ENCODE measurements at regions not wholly inside any gene's neighbourhood (a gene's known extent, or its start where the extent isn't known, plus 50 kb on each side); places are given as distances from the start of the nearest gene placed in this dataset.

DNA sequence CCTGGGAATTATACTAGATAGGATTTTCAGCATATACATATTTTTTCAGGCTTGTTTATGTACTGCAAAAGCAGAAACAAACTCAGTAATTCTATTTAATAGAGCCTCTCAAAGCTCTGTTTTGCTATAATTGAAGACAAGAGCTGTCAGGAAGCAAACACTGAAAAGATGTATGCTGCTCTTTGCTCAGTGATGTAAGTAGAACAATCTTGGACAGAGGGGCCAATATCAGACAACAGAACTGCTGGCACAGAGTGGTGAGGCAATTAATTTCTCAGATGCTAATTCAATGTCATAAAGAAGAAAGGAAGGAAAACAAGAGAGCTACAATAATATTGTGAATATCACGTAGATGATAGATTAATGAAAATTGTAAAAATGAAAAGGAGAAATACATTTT lies 663.3 kb upstream of the ADGRB3 start:
- WGBS, 2 donors (ENCODE audit: low coverage in 1 of 2), result 58 to 91% methylated on average over 1 of the region's 1 CpG

DNA sequence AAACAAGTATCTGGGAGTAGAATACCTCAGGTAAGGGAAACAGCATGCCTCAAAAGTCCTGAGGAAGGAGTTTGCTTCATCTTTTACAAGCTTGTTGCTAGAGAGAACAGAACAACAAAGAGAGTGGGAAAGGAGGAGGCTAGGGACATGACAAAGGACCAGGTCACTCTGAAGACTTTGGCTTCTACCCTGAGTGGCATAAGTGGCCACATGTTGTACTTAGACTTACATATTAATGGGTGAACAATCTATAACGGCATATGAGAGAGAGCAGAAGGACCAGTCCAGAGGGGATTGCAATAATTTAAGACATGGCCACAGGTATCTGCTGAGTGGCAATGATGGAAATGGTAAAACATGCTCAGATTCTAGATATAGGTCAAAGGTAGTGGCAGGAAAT lies 668.3 kb upstream of the ADGRB3 start:
- no peak for DNase-seq
- peaks cover 0 to 3% of the 10 kb centered on the region in 2 donors for H3K9me3 ChIP-seq
- H3K27me3 ChIP-seq, result no peaks in the 10 kb centered on the region
- H3K4me1 ChIP-seq, result no peaks in the 10 kb centered on the region
- H3K36me3 ChIP-seq, result no peaks in the 10 kb centered on the region
- in situ Hi-C loops (cut with MboI; ENCODE audit: low pct_ligation_motif_present in 1 of 4, low pct_unique_long_range_greater_than_20kb in 1 of 4, low sequenced_read_pairs in 3 of 4) (no loop called here), intact Hi-C loops (cut with DNase I; ENCODE audit: low total_unique reads) (no loop called here)
- no peak overlapping the region for H3K27ac ChIP-seq
- TF ChIP-seq POLR2A (IDR thresholded peaks at IDR 0.05) (no peak), POLR2AphosphoS5 (IDR thresholded peaks at IDR 0.05) (no peak), EP300 (IDR thresholded peaks at IDR 0.05; ENCODE audit: low read depth) (no peak)
- TF ChIP-seq, protein P1, sequence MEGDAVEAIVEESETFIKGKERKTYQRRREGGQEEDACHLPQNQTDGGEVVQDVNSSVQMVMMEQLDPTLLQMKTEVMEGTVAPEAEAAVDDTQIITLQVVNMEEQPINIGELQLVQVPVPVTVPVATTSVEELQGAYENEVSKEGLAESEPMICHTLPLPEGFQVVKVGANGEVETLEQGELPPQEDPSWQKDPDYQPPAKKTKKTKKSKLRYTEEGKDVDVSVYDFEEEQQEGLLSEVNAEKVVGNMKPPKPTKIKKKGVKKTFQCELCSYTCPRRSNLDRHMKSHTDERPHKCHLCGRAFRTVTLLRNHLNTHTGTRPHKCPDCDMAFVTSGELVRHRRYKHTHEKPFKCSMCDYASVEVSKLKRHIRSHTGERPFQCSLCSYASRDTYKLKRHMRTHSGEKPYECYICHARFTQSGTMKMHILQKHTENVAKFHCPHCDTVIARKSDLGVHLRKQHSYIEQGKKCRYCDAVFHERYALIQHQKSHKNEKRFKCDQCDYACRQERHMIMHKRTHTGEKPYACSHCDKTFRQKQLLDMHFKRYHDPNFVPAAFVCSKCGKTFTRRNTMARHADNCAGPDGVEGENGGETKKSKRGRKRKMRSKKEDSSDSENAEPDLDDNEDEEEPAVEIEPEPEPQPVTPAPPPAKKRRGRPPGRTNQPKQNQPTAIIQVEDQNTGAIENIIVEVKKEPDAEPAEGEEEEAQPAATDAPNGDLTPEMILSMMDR (IDR thresholded peaks at IDR 0.05), result no peak
- H3K4me3 ChIP-seq, result no peak overlapping the region
- 88 to 94% methylated on average over 1 of the region's 1 CpG for WGBS, 2 donors (ENCODE audit: low coverage in 1 of 2)

More for the DNA sequence above, 663.3 kb upstream of the ADGRB3 start:
- no peak for TF ChIP-seq EP300 (IDR thresholded peaks at IDR 0.05; ENCODE audit: low read depth)
- TF ChIP-seq POLR2A (IDR thresholded peaks at IDR 0.05), result no peak
- no peak for TF ChIP-seq POLR2AphosphoS5 (IDR thresholded peaks at IDR 0.05)
- TF ChIP-seq, protein P1 (IDR thresholded peaks at IDR 0.05), result no peak
- Histone ChIP-seq H3K4me1 (no peaks in the 10 kb centered on the region), H3K4me3 (no peak overlapping the region), H3K9me3 (no peaks in the 10 kb centered on the region), H3K36me3 (no peaks in the 10 kb centered on the region), H3K27ac (no peak overlapping the region), H3K27me3 (no peaks in the 10 kb centered on the region)
- no peak for DNase-seq
- intact Hi-C loops (cut with DNase I; ENCODE audit: low total_unique reads), result no loop called here
- in situ Hi-C loops (cut with MboI; ENCODE audit: low pct_ligation_motif_present in 1 of 4, low pct_unique_long_range_greater_than_20kb in 1 of 4, low sequenced_read_pairs in 3 of 4), result no loop called here

- Histone ChIP-seq H3K27me3 (no peaks in the 10 kb centered on the region), H3K4me3 (no peak overlapping the region), H3K27ac (no peak overlapping the region), H3K9me3 (peaks cover 13 to 15% of the 10 kb centered on the region in 2 donors), H3K36me3 (no peaks in the 10 kb centered on the region), H3K4me1 (no peaks in the 10 kb centered on the region)
- in situ Hi-C loops (cut with MboI; ENCODE audit: low pct_ligation_motif_present in 1 of 4, low pct_unique_long_range_greater_than_20kb in 1 of 4, low sequenced_read_pairs in 3 of 4) (no loop called here), intact Hi-C loops (cut with DNase I; ENCODE audit: low total_unique reads) (no loop called here)
- no peak for DNase-seq
- TF ChIP-seq, protein P1 (IDR thresholded peaks at IDR 0.05), result no peak
- TF ChIP-seq POLR2AphosphoS5 (IDR thresholded peaks at IDR 0.05) (no peak), POLR2A (IDR thresholded peaks at IDR 0.05) (no peak), EP300 (IDR thresholded peaks at IDR 0.05; ENCODE audit: low read depth) (no peak)
Measured at GRCh38 chr6:67956352-67956751, 678.7 kb upstream of the ADGRB3 start.

- WGBS, 2 donors (ENCODE audit: low coverage in 1 of 2), result 17 to 26% methylated on average over 1 of the region's 1 CpG
- TF ChIP-seq POLR2A (IDR thresholded peaks at IDR 0.05) (no peak), POLR2AphosphoS5 (IDR thresholded peaks at IDR 0.05) (no peak), EP300 (IDR thresholded peaks at IDR 0.05; ENCODE audit: low read depth) (no peak)
- TF ChIP-seq, protein P1 (IDR thresholded peaks at IDR 0.05), result no peak
- Histone ChIP-seq H3K27me3 (no peaks in the 10 kb centered on the region), H3K36me3 (no peaks in the 10 kb centered on the region), H3K9me3 (peaks cover 7 to 15% of the 10 kb centered on the region in 2 donors), H3K4me3 (no peak overlapping the region), H3K4me1 (no peaks in the 10 kb centered on the region), H3K27ac (no peak overlapping the region)
- intact Hi-C loops (cut with DNase I; ENCODE audit: low total_unique reads), result no loop called here
- DNase-seq, result no peak
- in situ Hi-C loops (cut with MboI; ENCODE audit: low pct_ligation_motif_present in 1 of 4, low pct_unique_long_range_greater_than_20kb in 1 of 4, low sequenced_read_pairs in 3 of 4), result no loop called here
Measured at GRCh38 chr6:67952948-67953347, 682.1 kb upstream of the ADGRB3 start.
